ENCODE measurements at regions not wholly inside any gene's neighbourhood (a gene's known extent, or its start where the extent isn't known, plus 50 kb on each side); places are given as distances from the start of the nearest gene placed in this dataset.

DNA sequence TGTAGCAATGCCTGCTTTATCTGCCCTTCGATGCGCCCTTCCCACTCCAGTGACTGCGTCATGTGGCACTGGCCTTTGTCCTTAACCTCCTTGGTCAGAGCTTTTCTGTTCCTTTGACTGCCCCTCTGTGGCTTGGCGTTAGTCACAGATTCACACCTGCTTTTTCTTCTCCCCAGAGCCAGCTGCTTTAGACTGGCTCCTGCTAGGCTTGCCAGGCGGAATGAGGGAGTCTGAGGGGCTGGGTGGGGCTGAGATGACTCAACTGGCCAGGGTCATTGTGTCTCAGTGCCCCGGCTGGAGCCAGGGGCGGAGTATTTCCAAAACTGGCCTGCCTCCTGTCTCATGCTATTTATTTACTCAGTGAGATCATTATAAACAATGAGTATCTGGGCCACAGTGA is 194.1 kb downstream of the EMX2 start:
- TF ChIP-seq, protein P1, sequence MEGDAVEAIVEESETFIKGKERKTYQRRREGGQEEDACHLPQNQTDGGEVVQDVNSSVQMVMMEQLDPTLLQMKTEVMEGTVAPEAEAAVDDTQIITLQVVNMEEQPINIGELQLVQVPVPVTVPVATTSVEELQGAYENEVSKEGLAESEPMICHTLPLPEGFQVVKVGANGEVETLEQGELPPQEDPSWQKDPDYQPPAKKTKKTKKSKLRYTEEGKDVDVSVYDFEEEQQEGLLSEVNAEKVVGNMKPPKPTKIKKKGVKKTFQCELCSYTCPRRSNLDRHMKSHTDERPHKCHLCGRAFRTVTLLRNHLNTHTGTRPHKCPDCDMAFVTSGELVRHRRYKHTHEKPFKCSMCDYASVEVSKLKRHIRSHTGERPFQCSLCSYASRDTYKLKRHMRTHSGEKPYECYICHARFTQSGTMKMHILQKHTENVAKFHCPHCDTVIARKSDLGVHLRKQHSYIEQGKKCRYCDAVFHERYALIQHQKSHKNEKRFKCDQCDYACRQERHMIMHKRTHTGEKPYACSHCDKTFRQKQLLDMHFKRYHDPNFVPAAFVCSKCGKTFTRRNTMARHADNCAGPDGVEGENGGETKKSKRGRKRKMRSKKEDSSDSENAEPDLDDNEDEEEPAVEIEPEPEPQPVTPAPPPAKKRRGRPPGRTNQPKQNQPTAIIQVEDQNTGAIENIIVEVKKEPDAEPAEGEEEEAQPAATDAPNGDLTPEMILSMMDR (IDR thresholded peaks at IDR 0.05; ENCODE audit: low read depth, low read length) = no peak
- no peak for DNase-seq (ENCODE audit: extremely low read depth, low read depth)

DNA sequence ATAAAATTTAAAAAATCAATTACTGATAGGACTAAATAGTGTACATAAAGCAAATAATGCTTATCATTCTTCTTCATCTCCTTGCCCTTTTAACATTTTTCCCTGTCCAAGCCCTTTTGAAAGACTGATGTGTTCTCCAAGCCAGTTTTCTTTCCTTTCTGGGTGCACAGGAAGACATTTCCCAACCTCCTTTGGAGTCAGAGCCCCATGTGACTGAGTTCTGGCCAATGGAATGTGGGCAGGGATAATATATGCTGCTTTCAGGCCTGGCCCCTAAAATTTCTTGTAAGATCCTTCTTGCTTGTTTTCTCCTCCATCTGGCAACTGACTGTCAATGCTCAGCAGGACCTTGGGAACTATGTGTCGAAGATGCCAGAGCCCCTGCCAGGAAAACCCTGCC is 197.5 kb downstream of the EMX2 start:
- no peak for DNase-seq (ENCODE audit: extremely low read depth, low read depth)
- TF ChIP-seq, protein P1 (IDR thresholded peaks at IDR 0.05; ENCODE audit: low read depth, low read length) = no peak

DNA sequence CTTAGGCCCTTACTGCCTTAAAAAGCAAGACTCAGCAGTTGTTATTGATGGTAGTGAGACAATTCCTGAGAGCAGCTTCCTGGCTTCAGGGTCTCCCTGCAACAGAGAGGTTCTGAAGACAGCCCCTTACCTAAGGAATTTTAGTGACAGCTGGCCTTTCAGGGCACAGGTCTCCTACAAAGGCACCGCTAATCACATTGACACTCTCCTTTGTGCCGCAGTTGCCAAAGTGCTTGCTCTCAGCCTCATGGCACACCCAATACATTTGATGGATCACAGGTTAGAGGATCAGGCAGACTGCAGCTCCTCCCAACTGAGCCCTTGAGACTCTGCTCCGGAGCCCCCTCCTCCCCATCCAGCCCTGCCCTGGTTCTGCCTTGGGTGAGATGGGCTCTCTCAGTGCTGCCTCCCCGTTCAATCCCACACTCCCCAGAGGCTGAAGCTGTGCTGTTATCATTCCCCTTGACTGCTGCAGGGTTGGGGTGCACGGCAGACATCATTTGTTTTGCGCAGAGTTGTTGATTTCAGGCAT is 198.2 kb downstream of the EMX2 start:
- no peak for DNase-seq (ENCODE audit: extremely low read depth, low read depth)
- TF ChIP-seq, protein P1 (IDR thresholded peaks at IDR 0.05; ENCODE audit: low read depth, low read length) = no peak

DNA sequence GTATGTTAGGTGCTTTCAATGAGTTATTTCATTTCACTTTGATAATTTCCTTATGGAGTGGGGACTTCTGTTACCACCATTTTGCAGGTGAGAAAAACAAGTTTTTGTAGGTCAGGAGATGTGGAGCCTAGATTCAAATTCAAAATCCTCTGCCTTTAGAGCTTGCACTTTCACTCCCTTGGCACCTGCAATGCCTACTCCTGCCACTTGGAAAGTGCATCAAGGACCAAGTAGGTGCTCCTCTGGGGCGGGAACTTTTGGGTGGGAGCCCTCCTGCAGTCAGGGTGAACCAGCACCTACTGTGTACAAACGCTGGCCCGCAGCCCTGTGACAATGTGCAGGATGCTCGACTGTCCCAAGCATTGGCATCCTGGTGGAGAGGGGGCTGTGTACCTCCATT is 199.0 kb downstream of the EMX2 start:
- no peak for DNase-seq (ENCODE audit: extremely low read depth, low read depth)
- TF ChIP-seq, protein P1 (IDR thresholded peaks at IDR 0.05; ENCODE audit: low read depth, low read length) = no peak

DNA sequence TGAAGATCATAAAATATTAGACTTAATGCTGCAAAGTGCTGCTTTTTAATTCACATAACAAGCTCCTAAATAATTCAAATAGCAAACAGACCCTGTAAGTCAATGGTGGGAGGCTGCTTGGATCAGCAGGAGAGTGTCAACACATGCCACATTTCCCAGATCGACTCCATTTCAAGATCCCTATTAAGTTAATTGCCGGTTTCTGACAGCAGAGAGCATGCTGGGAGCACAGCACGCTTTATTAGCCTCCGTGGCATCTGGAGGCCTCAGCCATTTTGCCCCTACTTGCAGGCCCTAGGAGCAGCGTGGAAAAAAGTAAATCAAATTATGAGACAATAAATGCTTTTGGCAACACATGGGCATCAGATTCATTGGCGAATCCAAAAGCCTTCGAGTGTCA is 201.0 kb downstream of the EMX2 start:
- TF ChIP-seq, protein P1 (IDR thresholded peaks at IDR 0.05; ENCODE audit: low read depth, low read length) = no peak

DNA sequence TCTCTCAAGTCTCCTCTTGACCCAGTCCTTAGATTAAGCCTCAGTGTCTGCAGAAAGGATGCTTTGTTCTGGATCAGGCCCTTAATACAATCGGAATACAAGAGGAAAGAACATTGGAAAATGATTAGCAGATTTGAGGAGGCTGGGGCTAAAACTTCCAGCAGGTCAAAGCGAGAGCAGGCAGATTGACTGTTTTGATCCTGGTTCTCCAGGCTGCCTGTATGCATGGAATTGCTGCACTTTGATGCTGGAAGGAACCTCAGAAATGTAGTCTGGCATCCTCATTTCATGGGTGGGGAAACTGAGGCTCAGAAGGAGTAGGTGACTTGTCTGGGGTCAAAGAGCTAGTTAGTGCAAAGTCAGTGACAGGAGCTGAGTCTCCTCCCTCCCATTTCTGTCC is 202.8 kb downstream of the EMX2 start:
- DNase-seq (ENCODE audit: extremely low read depth, low read depth) = no peak

More for the DNA sequence above, 201.0 kb downstream of the EMX2 start:
- no peak for DNase-seq (ENCODE audit: extremely low read depth, low read depth)

DNA sequence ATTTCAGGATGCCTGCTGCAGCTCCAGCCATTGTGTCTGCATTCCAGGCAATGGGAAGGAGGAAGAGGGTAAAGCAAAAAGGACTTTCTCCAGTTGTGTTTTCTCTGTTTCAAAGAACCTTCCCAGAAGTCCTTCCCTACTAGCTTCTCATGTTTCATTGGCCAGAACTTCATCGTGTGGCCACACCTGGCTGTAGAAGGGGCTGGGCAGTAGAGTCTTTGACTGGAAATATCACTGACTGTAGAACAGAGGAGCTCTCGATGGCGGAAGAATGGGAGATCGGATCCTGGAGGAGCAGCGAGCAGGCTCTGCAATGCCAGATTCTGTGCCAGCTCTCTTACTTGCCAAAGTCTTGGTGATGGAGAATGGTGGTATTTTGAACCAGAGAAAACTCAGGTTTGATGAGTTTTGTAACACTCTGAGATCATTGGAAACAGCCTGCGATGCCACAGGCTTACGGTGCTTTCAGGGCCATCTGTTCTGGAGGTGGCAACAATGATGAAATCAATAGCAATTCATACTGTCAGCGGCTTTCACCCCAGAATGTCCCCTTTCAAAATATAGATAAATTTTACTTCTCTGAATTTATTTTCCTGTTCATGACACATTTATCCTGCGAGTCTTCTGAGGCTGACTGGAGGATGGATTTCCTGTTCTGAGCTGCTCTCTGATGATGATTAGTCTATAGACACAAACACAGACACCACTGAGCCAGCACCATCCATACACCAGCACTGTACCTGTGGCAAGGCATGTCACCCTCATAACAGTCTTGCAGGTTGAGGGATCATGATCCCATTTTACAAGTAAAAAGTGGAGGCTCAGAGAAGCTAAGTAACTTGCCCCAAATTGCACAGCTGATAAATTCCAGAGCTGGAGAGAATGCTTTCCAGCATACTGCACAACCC is 204.2 kb downstream of the EMX2 start:
- no peak for DNase-seq (ENCODE audit: extremely low read depth, low read depth)

More for the DNA sequence above, 202.8 kb downstream of the EMX2 start:
- TF ChIP-seq, protein P1 (IDR thresholded peaks at IDR 0.05; ENCODE audit: low read depth, low read length) = no peak

More for the DNA sequence above, 204.2 kb downstream of the EMX2 start:
- TF ChIP-seq, protein P1 (IDR thresholded peaks at IDR 0.05; ENCODE audit: low read depth, low read length) = no peak
